HG03280 (cell line): ENCODE measurements at regions not wholly inside any gene's neighbourhood (a gene's known extent, or its start where the extent isn't known, plus 50 kb on each side); places are given as distances from the start of the nearest gene placed in this dataset.

Source experiments
- ATAC-seq: cut with Tn5 transposase; IDR thresholded peaks from one replicate; pipeline ENCODE4 v1.9.1; 2021; ENCODE audit warnings: mild to moderate bottlenecking, moderate library complexity; ENCODE audit not compliant: unreplicated experiment

- no peak for ATAC-seq
Measured at GRCh38 chr1:232484856-232485255, 145.1 kb downstream of the SIPA1L2 start.

- no peak for ATAC-seq
Measured at GRCh38 chr1:232483826-232484225, 146.1 kb downstream of the SIPA1L2 start.

- ATAC-seq = no peak
Measured at GRCh38 chr1:232481091-232481490, 148.8 kb downstream of the SIPA1L2 start.

GRCh38 chr1:232477728-232478127, 152.2 kb downstream of the SIPA1L2 start:
- no peak for ATAC-seq

- no peak for ATAC-seq
Measured at GRCh38 chr1:232476538-232476950, 153.4 kb downstream of the SIPA1L2 start.

GRCh38 chr1:232474826-232475225, 155.1 kb downstream of the SIPA1L2 start:
- no peak for ATAC-seq

- no peak for ATAC-seq
Measured at GRCh38 chr1:232473900-232474299, 156.0 kb downstream of the SIPA1L2 start.

GRCh38 chr1:232473324-232473723, 156.6 kb downstream of the SIPA1L2 start:
- no peak for ATAC-seq

GRCh38 chr1:232472485-232473041, 157.4 kb downstream of the SIPA1L2 start:
- no peak for ATAC-seq

GRCh38 chr1:232471250-232471649, 158.7 kb downstream of the SIPA1L2 start:
- ATAC-seq = no peak

- ATAC-seq = no peak
Measured at GRCh38 chr1:232470711-232471110, 159.2 kb downstream of the SIPA1L2 start.

- no peak for ATAC-seq
Measured at GRCh38 chr1:232468249-232468648, 161.7 kb downstream of the SIPA1L2 start.

- ATAC-seq = no peak
Measured at GRCh38 chr1:232467073-232467760, 162.7 kb downstream of the SIPA1L2 start.

GRCh38 chr1:232464325-232464724, 165.6 kb downstream of the SIPA1L2 start:
- ATAC-seq = no peak

- no peak for ATAC-seq
Measured at GRCh38 chr1:232463225-232463624, 166.7 kb downstream of the SIPA1L2 start.

- ATAC-seq = no peak
Measured at GRCh38 chr1:232462213-232462612, 167.7 kb downstream of the SIPA1L2 start.

- ATAC-seq = no peak
Measured at GRCh38 chr1:232459826-232460225, 170.1 kb downstream of the SIPA1L2 start.

GRCh38 chr1:232459087-232459486, 170.8 kb downstream of the SIPA1L2 start:
- ATAC-seq = no peak

- peak; percentile 100 for ATAC-seq
Measured at GRCh38 chr1:232457595-232457994, 172.3 kb downstream of the SIPA1L2 start.

- ATAC-seq = no peak
Measured at GRCh38 chr1:232456714-232457113, 173.2 kb downstream of the SIPA1L2 start.

GRCh38 chr1:232454227-232454886, 175.6 kb downstream of the SIPA1L2 start:
- no peak for ATAC-seq

- ATAC-seq = no peak
Measured at GRCh38 chr1:232452736-232453440, 177.0 kb downstream of the SIPA1L2 start.
